T-cell (primary cell): ENCODE measurements at regions not wholly inside any gene's neighbourhood (a gene's known extent, or its start where the extent isn't known, plus 50 kb on each side); places are given as distances from the start of the nearest gene placed in this dataset.
A peak's percentile ranks its signal among the peaks of the same experiment; 100 is the strongest.
"Not testable (repeated sequence)": the region's sequence is repeated elsewhere in the genome, so short reads cannot be mapped to it uniquely, and the experiment has no call there.

Experiments
- ATAC-seq, 4 experiments: fragments of 200-7000 bp in 3 of 4; fragments of 150-1000 bp in 1 of 4; cut with Tn5 transposase; replicated peaks in 1 of 4; 1 replicate in 3 of 4; 2 replicates in 1 of 4; pipeline ENCODE4 v1.10.0; 2021; ENCODE audit warnings: moderate library complexity in 3 of 4, mild to moderate bottlenecking in 2 of 4, moderate number of reproducible peaks in 1 of 4
- CTCF ChIA-PET, 2 donors: fragments of 300-600 bp; sonication (Branson Sonifier 250); formaldehyde crosslinking; loops; one replicate each; lab custom pipeline; 2022; ENCODE audit warnings: antibody characterized with exemption in 2 of 2; lab: Charles Lee
- POLR2A ChIA-PET, 2 donors: fragments of 300-600 bp; sonication (Branson Sonifier 250); formaldehyde crosslinking; loops; one replicate each; lab custom pipeline; 2022; ENCODE audit warnings: antibody characterized with exemption in 2 of 2; lab: Charles Lee
- DNase-seq, 35 experiments: peaks; one replicate each; pipeline versions ENCODE4 v3.0.0 to v3.0.0-alpha.2; 2013 to 2023
- H3K27ac ChIP-seq: one replicate; pipeline ENCODE4 v1.5.1; 2013; ENCODE audit warnings: low read length
- H3K27me3 ChIP-seq, 2 experiments: replicated peaks in 1 of 2; 1 replicate in 1 of 2; 2 replicates in 1 of 2; pipeline versions ENCODE4 v1.6.1 to v1.7.0; 2013; ENCODE audit warnings: low read length in 1 of 2, mixed read lengths in 1 of 2; ENCODE audit not compliant: control insufficient read depth in 2 of 2, insufficient read depth in 2 of 2; ENCODE audit errors: extremely low read depth in 1 of 2
- H3K36me3 ChIP-seq, 2 donors: 1 replicate in 1 of 2; 2 replicates in 1 of 2; pipeline versions ENCODE4 v1.6.1 to v1.7.0; 2013; ENCODE audit warnings: low read length in 1 of 2; ENCODE audit not compliant: control insufficient read depth in 2 of 2, insufficient read depth in 1 of 2; ENCODE audit errors: extremely low read depth in 1 of 2
- H3K4me1 ChIP-seq, 2 experiments: 1 replicate in 1 of 2; 2 replicates in 1 of 2; pipeline versions ENCODE4 v1.6.1 to v1.7.0; 2013; ENCODE audit warnings: low read length in 2 of 2, mixed read lengths in 1 of 2; ENCODE audit not compliant: insufficient read depth in 2 of 2, control insufficient read depth in 1 of 2; ENCODE audit errors: extremely low read depth in 1 of 2
- H3K4me3 ChIP-seq, 2 donors: 1 replicate in 1 of 2; 2 replicates in 1 of 2; pipeline versions ENCODE4 v1.5.1 to v1.7.0; 2013; ENCODE audit warnings: mild to moderate bottlenecking in 2 of 2, low read length in 1 of 2, moderate library complexity in 1 of 2; ENCODE audit not compliant: control insufficient read depth in 1 of 2; ENCODE audit errors: extremely low read depth in 1 of 2
- H3K9me3 ChIP-seq: 2 replicates; pipeline ENCODE4 v1.7.0; 2013
- H3K27ac Mint-ChIP-seq, 2 donors: one replicate each; pipeline ENCODE4 v1.8.0; 2020 to 2021; ENCODE audit warnings: mild to moderate bottlenecking in 2 of 2, mixed read lengths in 2 of 2
- H3K27me3 Mint-ChIP-seq, 2 donors: one replicate each; pipeline ENCODE4 v1.8.0; 2021 to 2022; ENCODE audit warnings: mixed read lengths in 2 of 2
- H3K36me3 Mint-ChIP-seq: one replicate; pipeline ENCODE4 v1.8.0; 2021; ENCODE audit warnings: mixed read lengths
- H3K4me1 Mint-ChIP-seq, 3 donors: one replicate each; pipeline ENCODE4 v1.8.0; 2020 to 2022; ENCODE audit warnings: mixed read lengths in 3 of 3, mild to moderate bottlenecking in 1 of 3
- H3K4me3 Mint-ChIP-seq, 3 donors: one replicate each; pipeline ENCODE4 v1.8.0; 2020 to 2022; ENCODE audit warnings: mild to moderate bottlenecking in 3 of 3, mixed read lengths in 3 of 3, moderate library complexity in 3 of 3
- H3K9me3 Mint-ChIP-seq, 3 donors: one replicate each; pipeline ENCODE4 v1.8.0; 2020 to 2022; ENCODE audit warnings: mixed read lengths in 3 of 3
- WGBS: methylation state at CpG from one replicate; pipeline ENCODE4 v1.1.5; 2013; ENCODE audit warnings: missing lambda C conversion rate; ENCODE audit not compliant: insufficient coverage; 5-methylcytosine and 5-hydroxymethylcytosine counted together

GRCh38 chr12:31183899-31184298, 110.2 kb downstream of the DDX11 start:
- H3K27ac Mint-ChIP-seq, H3K9me3 Mint-ChIP-seq, H3K27me3 Mint-ChIP-seq, H3K36me3 ChIP-seq, H3K4me3 ChIP-seq, H3K27ac ChIP-seq, H3K27me3 ChIP-seq, DNase-seq, H3K4me1 ChIP-seq, H3K36me3 Mint-ChIP-seq, H3K4me3 Mint-ChIP-seq, H3K4me1 Mint-ChIP-seq, ATAC-seq, CTCF ChIA-PET, POLR2A ChIA-PET, H3K9me3 ChIP-seq: not testable (repeated sequence)
- WGBS = no CpG with 5 or more reads among the region's 1 CpG

- H3K36me3 ChIP-seq, H3K27me3 ChIP-seq, ATAC-seq, H3K9me3 ChIP-seq, CTCF ChIA-PET, POLR2A ChIA-PET, H3K27me3 Mint-ChIP-seq, H3K4me3 Mint-ChIP-seq, H3K27ac ChIP-seq, H3K9me3 Mint-ChIP-seq, H3K36me3 Mint-ChIP-seq, H3K27ac Mint-ChIP-seq, H3K4me1 Mint-ChIP-seq, H3K4me3 ChIP-seq, DNase-seq, H3K4me1 ChIP-seq: not testable (repeated sequence)
- WGBS = no CpG with 5 or more reads among the region's 20 CpGs
Observed at GRCh38 chr12:31184667-31185066, 111.0 kb downstream of the DDX11 start.

- POLR2A ChIA-PET, H3K4me1 Mint-ChIP-seq, DNase-seq: not testable (repeated sequence)
Observed at GRCh38 chr12:31192689-31193088, 119.0 kb downstream of the DDX11 start.

GRCh38 chr12:31195620-31196019, 122.0 kb downstream of the DDX11 start:
- not testable (repeated sequence) for DNase-seq
- WGBS = no CpG with 5 or more reads among the region's 1 CpG

More at GRCh38 chr12:31192689-31193088, 119.0 kb downstream of the DDX11 start:
- CTCF ChIA-PET, H3K4me3 Mint-ChIP-seq, H3K27me3 Mint-ChIP-seq, H3K4me3 ChIP-seq, H3K27me3 ChIP-seq, H3K9me3 Mint-ChIP-seq, H3K9me3 ChIP-seq, H3K4me1 ChIP-seq, H3K36me3 Mint-ChIP-seq, H3K27ac Mint-ChIP-seq, H3K27ac ChIP-seq, H3K36me3 ChIP-seq, ATAC-seq: not testable (repeated sequence)

DNA sequence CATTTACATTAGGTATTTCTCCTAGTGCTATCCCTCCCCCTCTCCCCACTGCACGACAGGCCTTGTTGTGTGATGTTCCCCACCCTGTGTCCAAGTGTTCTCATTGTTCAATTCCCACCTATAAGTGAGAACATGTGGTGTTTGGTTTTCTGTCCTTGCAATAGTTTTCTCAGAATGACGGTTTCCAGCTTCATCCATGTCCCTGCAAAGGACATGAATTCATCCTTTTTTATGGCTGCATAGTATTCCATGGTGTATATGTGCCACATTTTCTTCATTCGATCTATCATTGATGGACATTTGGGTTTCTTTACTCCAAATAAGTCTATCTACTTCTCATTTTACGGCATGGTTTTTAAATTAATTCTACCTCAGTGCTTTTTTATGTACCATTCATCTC, 125.8 kb downstream of the DDX11 start:
- H3K9me3 Mint-ChIP-seq, H3K9me3 ChIP-seq, DNase-seq, H3K27ac ChIP-seq, H3K4me3 Mint-ChIP-seq, H3K4me3 ChIP-seq, H3K36me3 Mint-ChIP-seq, POLR2A ChIA-PET, H3K36me3 ChIP-seq, H3K27ac Mint-ChIP-seq, H3K4me1 ChIP-seq, CTCF ChIA-PET, H3K27me3 ChIP-seq, ATAC-seq, H3K4me1 Mint-ChIP-seq: not testable (repeated sequence)
- WGBS = no CpG with 5 or more reads among the region's 4 CpGs
- peaks cover 8 to 19% of the 10 kb centered on the region in 2 donors for H3K27me3 Mint-ChIP-seq

More at GRCh38 chr12:31195620-31196019, 122.0 kb downstream of the DDX11 start:
- CTCF ChIA-PET, H3K36me3 ChIP-seq, H3K4me1 ChIP-seq, H3K9me3 Mint-ChIP-seq, ATAC-seq, H3K4me3 ChIP-seq, H3K27ac ChIP-seq, H3K4me1 Mint-ChIP-seq, H3K36me3 Mint-ChIP-seq, H3K27ac Mint-ChIP-seq, POLR2A ChIA-PET, H3K4me3 Mint-ChIP-seq, H3K27me3 ChIP-seq, H3K9me3 ChIP-seq: not testable (repeated sequence)
- peaks cover 0 to 11% of the 10 kb centered on the region in 2 donors for H3K27me3 Mint-ChIP-seq

DNA sequence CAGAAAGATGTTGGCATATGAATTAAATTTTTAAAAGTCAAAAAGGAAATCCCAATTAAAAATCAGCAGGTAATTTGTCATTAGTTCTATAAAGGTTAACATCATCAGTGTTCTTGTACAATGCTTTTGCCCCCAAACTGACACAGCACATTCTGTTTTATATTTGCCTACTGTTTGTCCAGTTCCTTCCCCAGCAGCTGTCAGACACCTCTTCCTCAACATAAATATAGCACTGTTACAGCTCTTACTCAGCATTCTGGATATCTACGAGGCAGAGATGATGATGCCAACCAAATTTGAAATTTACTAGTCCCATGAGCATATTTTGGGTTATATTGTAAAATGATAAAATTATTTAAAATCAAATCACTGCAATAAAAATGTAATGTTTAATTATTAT, 124.6 kb downstream of the SINHCAF start:
- H3K9me3 ChIP-seq = no peaks in the 10 kb centered on the region
- no peaks in the 10 kb centered on the region for H3K36me3 ChIP-seq
- peaks cover 8 to 14% (median 9%) of the 10 kb centered on the region in 3 donors for H3K4me1 Mint-ChIP-seq
- peaks cover 8 to 21% of the 10 kb centered on the region in 2 donors for H3K27me3 Mint-ChIP-seq
- WGBS = no CpG with 5 or more reads among the region's 1 CpG
- DNase-seq (no peak), ATAC-seq (no peak)
- no peaks in the 10 kb centered on the region for H3K4me1 ChIP-seq
- H3K27ac ChIP-seq = no peak overlapping the region
- H3K36me3 Mint-ChIP-seq = no peaks in the 10 kb centered on the region
- CTCF ChIA-PET = no interaction called here
- no peak overlapping the region for H3K27ac Mint-ChIP-seq
- no peak overlapping the region for H3K4me3 Mint-ChIP-seq
- no peaks in the 10 kb centered on the region for H3K9me3 Mint-ChIP-seq
- no peaks in the 10 kb centered on the region for H3K27me3 ChIP-seq
- POLR2A ChIA-PET = no interaction called here
- no peak overlapping the region for H3K4me3 ChIP-seq

GRCh38 chr12:31203261-31203660, 122.7 kb downstream of the SINHCAF start:
- no peak for DNase-seq
- no CpG with 5 or more reads among the region's 1 CpG for WGBS
- ChIA-PET POLR2A (no interaction called here), CTCF (no interaction called here)
- Mint-ChIP-seq H3K27me3 (peaks cover 8 to 19% of the 10 kb centered on the region in 2 donors), H3K27ac (no peak overlapping the region), H3K4me1 (peaks cover 8 to 14% (median 9%) of the 10 kb centered on the region in 3 donors), H3K9me3 (no peaks in the 10 kb centered on the region), H3K36me3 (no peaks in the 10 kb centered on the region), H3K4me3 (no peak overlapping the region)
- Histone ChIP-seq H3K27me3 (no peaks in the 10 kb centered on the region), H3K36me3 (no peaks in the 10 kb centered on the region), H3K4me3 (no peak overlapping the region), H3K9me3 (no peaks in the 10 kb centered on the region), H3K4me1 (no peaks in the 10 kb centered on the region), H3K27ac (no peak overlapping the region)
- ATAC-seq = peak in 1 of 4 experiments; percentile 60
